MCF 10A (cell line): ENCODE measurements at regions not wholly inside any gene's neighbourhood (a gene's known extent, or its start where the extent isn't known, plus 50 kb on each side); places are given as distances from the start of the nearest gene placed in this dataset.
A peak's percentile ranks its signal among the peaks of the same experiment; 100 is the strongest.
"Not testable (repeated sequence)": the region's sequence is repeated elsewhere in the genome, so short reads cannot be mapped to it uniquely, and the experiment has no call there.

Experiments
- BruUV-seq: library from RNA; stranded (reverse); fragments of 400-500 nt; replicated peaks from 2 replicates; lab custom pipeline; 2021; lab: Mats Ljungman, UMichigan
- CTCF ChIA-PET: fragments of 300-600 bp; sonication (Branson Sonifier 250); formaldehyde crosslinking; extraction: SDS; loops from one replicate; lab custom pipeline; 2021; ENCODE audit warnings: antibody characterized with exemption, inconsistent platforms; lab: Yijun Ruan, JAX
- POLR2A ChIA-PET: fragments of 300-600, 350-650 bp; sonication (Branson Sonifier 250); formaldehyde crosslinking; extraction: SDS; loops from one replicate; lab custom pipeline; 2020; ENCODE audit warnings: antibody characterized with exemption, inconsistent platforms; lab: Yijun Ruan, JAX
- DNase-seq: peaks from one replicate; pipeline ENCODE4 v3.0.0-alpha.2; 2018; ENCODE audit not compliant: unreplicated experiment
- H3K27ac Mint-ChIP-seq: one replicate; pipeline ENCODE4 v1.8.0; 2022; ENCODE audit warnings: mild to moderate bottlenecking, low read depth, mixed read lengths; ENCODE audit not compliant: unreplicated experiment
- H3K27me3 Mint-ChIP-seq: one replicate; pipeline ENCODE4 v1.8.0; 2022; ENCODE audit warnings: mixed read lengths; ENCODE audit not compliant: insufficient read depth, unreplicated experiment
- H3K36me3 Mint-ChIP-seq: one replicate; pipeline ENCODE4 v1.8.0; 2022; ENCODE audit warnings: mild to moderate bottlenecking, moderate library complexity, mixed read lengths; ENCODE audit not compliant: insufficient read depth, unreplicated experiment
- H3K4me1 Mint-ChIP-seq: one replicate; pipeline ENCODE4 v1.8.0; 2022; ENCODE audit warnings: mixed read lengths; ENCODE audit not compliant: insufficient read depth, unreplicated experiment
- H3K4me3 Mint-ChIP-seq: one replicate; pipeline ENCODE4 v1.8.0; 2022; ENCODE audit warnings: mild to moderate bottlenecking, moderate library complexity, mixed read lengths; ENCODE audit not compliant: unreplicated experiment
- H3K9me3 Mint-ChIP-seq: one replicate; pipeline ENCODE4 v1.8.0; 2022; ENCODE audit warnings: mixed read lengths; ENCODE audit not compliant: unreplicated experiment
- CTCF ChIP-seq: fragments of 200-600 bp; IDR thresholded peaks from one replicate; pipeline ENCODE4 v1.8.0; 2022; ENCODE audit warnings: antibody characterized with exemption, mild to moderate bottlenecking; ENCODE audit not compliant: unreplicated experiment
- intact Hi-C: fragments of 100-400 bp; cut with micrococcal nuclease; formaldehyde crosslinking; loops from 2 replicates; pipeline ENCODE4 v1.14.1; 2022

- BruUV-seq, intact Hi-C loops, DNase-seq, H3K4me3 Mint-ChIP-seq, CTCF ChIA-PET, POLR2A ChIA-PET, H3K27me3 Mint-ChIP-seq, H3K9me3 Mint-ChIP-seq, H3K36me3 Mint-ChIP-seq, H3K4me1 Mint-ChIP-seq, H3K27ac Mint-ChIP-seq: not testable (repeated sequence)
These were observed 75.8 kb upstream of the ZNF337 start for GRCh38 chr20:25772437-25772836.

GRCh38 chr20:25771818-25772217 lies 75.2 kb upstream of the ZNF337 start:
- H3K27me3 Mint-ChIP-seq, DNase-seq, CTCF ChIA-PET, H3K27ac Mint-ChIP-seq, H3K9me3 Mint-ChIP-seq, H3K4me3 Mint-ChIP-seq, BruUV-seq, H3K36me3 Mint-ChIP-seq, H3K4me1 Mint-ChIP-seq, intact Hi-C loops, POLR2A ChIA-PET: not testable (repeated sequence)

GRCh38 chr20:25761596-25761995 lies 64.9 kb upstream of the ZNF337 start:
- DNase-seq: no peak
- POLR2A ChIA-PET: no interaction called here
- no peak overlapping the region for H3K4me3 Mint-ChIP-seq
- no TSS peak for BruUV-seq
- H3K27ac Mint-ChIP-seq: no peak overlapping the region
- CTCF ChIA-PET: no interaction called here
- peaks cover 7% of the 10 kb centered on the region for H3K9me3 Mint-ChIP-seq
- intact Hi-C loops: no loop called here
- no peaks in the 10 kb centered on the region for H3K4me1 Mint-ChIP-seq
- no peaks in the 10 kb centered on the region for H3K27me3 Mint-ChIP-seq
- no peak for TF ChIP-seq CTCF
- peaks cover 4% of the 10 kb centered on the region for H3K36me3 Mint-ChIP-seq

GRCh38 chr20:25761046-25761445 lies 64.4 kb upstream of the ZNF337 start:
- BruUV-seq, CTCF ChIA-PET: not testable (repeated sequence)

GRCh38 chr20:25750765-25751696 lies 54.4 kb upstream of the ZNF337 start:
- no TSS peak for BruUV-seq
- no peak for DNase-seq
- Mint-ChIP-seq H3K36me3 (peaks cover 5% of the 10 kb centered on the region), H3K27me3 (no peaks in the 10 kb centered on the region), H3K4me3 (peak overlapping the region; percentile 63), H3K27ac (no peak overlapping the region), H3K4me1 (no peaks in the 10 kb centered on the region), H3K9me3 (no peaks in the 10 kb centered on the region)
- intact Hi-C loops: no loop called here
- POLR2A ChIA-PET: interaction anchor here (0.6 kb wide), 1 partner anchor 167 kb away, joined by 3 read pairs; no protein-coding TSS in a partner anchor
- no peak for TF ChIP-seq CTCF
- CTCF ChIA-PET: interaction anchor here (0.5 to 0.6 kb wide), 2 partner anchors 115 to 737 kb away, joined by 3 read pairs; no protein-coding TSS in a partner anchor

More at GRCh38 chr20:25761046-25761445, 64.4 kb upstream of the ZNF337 start:
- intact Hi-C loops, H3K9me3 Mint-ChIP-seq, H3K4me3 Mint-ChIP-seq, H3K27me3 Mint-ChIP-seq, DNase-seq, H3K36me3 Mint-ChIP-seq, H3K27ac Mint-ChIP-seq, H3K4me1 Mint-ChIP-seq: not testable (repeated sequence)
- POLR2A ChIA-PET: interaction anchor here (0.6 kb wide), 1 partner anchor 34 kb away, joined by 3 read pairs; no protein-coding TSS in a partner anchor
